Germinal center (tissue), 1 donor: ENCODE measurements at regions not wholly inside any gene's neighbourhood (a gene's known extent, or its start where the extent isn't known, plus 50 kb on each side); places are given as distances from the start of the nearest gene placed in this dataset.
A peak's percentile ranks its signal among the peaks of the same experiment; 100 is the strongest.
"Not testable (repeated sequence)": the region's sequence is repeated elsewhere in the genome, so short reads cannot be mapped to it uniquely, and the experiment has no call there.

ENCODE experiments used
- DNase-seq: peaks from one replicate; pipeline ENCODE4 v3.0.0; 2012; ENCODE audit warnings: mixed read lengths, low spot score

DNA sequence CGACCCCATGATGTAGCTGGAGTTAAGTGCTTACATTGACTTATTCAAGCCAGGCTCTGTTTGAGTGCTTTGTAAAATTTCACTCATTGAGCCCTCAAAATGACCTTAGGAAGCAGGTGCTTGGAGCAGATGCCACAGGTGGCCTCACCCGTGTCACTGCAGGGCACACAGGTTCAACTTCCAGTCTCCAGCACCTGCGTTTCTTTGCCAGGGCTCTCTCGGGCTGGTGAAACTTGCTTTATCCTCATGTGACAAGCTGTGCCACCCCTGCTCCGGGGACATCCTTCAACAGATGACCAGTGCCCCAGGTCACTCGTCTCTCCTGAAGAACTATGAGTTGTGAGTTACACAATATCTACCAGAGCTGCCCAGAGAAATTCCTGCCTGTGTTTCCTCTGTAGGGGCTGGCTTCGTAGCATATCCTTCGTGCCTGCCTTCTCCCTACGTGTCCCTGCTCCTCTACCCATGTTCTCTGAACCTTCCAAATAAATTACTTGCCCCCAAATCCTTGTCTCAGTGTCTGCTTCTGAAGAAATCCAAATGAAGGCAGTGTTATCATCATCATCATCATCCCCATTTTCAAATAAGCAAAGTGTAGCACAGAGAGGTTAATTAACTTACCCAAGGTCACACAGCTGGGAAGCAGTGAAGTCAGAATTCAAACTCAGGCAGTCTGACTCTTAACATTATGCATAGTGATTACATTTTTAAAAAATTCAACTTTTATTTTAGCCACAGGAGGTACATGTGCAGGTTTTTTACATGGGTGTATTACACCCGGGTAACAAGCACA, 352.5 kb downstream of the NPIPA8 start:
- no peak for DNase-seq

DNA sequence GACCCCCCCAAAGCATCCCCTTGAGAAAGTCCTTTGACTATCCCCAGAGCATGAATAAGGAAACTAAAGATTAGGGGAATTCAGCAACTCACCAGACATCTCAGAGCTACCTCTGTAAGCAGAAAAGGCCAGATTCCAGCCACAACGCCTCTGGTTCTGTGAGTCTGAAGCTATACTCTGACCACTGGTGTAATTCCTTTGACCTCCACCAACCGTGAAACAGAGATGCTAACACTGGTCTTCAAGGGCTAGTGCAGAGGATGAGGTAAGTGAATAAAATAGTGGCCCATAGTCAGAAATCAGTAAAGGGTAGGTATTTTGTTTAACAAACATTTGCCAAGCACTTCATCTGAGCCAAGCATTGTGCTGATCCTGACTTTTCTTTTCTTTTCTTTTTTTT, 353.4 kb downstream of the NPIPA8 start:
- DNase-seq = no peak

DNA sequence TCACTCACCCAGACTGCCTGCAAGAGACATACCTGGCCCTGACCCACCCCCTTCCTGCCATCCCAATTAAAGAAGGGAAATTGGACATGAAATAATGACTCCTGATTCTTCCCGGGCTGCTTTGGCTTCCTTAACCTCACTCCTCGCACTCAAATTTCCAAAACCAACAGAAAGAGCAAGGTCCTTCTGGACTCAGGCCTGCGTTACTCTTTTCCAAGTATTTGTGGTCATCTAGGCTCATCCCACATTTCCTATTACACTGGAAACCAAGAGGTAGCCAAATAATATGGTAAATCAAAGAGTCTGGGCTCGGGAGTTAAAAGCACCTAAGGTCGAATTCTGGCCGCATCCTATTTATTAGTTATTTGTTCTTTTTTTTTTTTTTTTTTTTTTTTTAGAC, 359.3 kb downstream of the NPIPA8 start:
- no peak for DNase-seq

DNA sequence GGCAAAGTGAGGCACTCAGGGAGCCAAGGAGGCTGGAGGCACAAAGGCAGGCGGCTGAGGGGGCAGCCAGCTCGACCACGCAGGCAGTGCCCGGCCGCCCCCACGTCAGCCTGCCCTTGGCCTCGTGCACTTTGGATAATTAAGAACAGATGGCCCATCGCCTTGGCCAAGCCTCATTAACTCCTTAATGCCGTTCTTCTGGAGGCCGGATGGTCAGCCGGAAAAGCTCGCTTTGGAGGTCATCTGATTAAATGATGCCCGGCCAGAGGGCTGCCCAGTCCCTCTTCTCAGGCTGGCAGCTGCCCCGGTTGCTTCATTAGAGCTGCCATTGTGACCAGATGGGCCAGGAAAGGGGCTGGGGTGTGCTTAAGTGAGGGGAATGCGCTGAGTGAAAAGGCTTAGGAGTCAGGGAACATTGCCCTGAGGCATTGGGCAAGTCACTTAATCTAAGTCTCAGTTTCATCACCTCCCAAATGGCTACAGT, 364.0 kb downstream of the NPIPA8 start:
- DNase-seq = no peak

DNA sequence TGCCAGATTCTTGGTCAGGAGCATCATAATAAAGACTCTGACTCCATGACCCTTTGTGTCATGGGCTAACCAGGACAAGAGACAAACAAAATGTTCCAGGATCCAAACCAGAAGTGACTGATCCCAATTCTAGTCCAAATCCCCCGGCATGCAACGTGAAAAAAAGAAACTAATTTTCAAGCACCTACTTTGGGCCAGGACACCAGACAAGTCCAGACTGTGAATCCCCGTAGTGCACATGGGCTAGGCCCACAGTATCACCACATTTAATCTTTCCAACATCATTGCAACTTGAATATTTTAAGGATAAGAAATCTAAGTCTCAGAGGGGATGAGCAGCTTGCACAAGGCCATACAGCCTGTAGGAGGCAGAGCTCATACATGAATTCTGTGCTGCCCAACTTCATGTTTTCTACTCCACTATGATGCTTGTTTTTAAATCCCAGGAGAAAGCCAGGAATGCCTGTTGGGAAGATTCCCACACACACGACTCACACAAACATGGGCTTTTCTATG, 365.7 kb downstream of the NPIPA8 start:
- DNase-seq = no peak

DNA sequence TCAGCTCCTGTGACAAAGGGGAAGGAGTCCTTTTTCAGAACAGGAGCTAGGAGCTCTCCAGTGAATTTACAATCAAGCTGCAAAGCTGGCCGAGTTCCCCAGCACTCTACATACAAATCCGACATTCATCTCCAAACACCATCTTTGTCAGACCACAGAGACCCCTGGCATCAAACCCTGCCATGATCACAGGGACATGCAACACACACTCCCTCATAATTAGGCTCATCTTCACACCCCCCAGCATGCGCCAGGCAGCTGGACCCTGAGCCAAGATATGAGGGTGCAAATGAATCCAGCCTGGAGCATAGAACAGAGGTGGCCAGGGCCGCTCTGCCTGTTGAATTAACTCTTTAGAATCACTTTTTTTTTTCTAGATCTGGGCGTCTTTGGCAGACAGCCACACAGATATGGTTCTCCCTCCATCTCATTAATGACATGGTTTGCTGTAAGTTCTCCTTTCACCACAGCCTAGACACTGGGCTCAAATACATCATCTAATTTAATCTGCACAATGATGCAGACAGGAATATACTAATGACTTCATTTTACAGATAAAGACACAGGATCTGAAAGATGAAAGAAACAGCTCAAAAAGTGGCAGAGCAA, 366.3 kb downstream of the NPIPA8 start:
- DNase-seq = no peak

DNA sequence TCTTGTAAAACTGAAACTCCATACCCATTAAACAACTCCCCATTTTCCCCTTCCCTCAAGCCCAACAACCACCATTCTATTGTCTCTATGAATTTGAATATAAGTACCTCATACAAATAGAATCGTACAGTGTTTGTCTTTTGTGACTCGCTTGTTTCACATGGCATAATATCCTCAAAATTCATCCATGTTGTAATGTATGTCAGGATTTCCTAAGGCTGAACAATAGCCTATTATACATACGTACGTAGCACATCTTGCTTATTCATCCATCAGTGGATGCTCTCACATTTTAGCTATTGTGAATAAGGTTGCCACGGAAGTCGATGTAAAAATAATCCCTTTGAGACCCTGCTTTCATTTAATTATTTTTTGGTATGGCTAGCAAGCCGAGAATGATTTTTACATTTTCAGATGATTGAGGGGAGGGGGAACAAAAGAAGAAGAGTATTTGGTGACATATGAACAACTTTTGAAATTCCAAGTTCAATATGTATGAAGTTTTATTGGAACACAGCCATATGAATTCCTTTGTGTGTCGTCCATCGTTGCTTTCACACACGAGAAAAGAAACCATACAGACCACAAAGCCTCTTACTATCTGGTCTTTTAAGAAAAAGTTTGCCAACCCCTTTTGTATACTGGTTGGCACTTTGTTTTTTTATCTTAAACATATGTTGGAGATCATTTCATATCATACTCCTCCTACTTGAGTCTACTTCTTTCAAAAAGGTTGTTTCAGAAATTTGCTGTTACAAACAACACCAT, 371.2 kb downstream of the NPIPA8 start:
- no peak for DNase-seq

DNA sequence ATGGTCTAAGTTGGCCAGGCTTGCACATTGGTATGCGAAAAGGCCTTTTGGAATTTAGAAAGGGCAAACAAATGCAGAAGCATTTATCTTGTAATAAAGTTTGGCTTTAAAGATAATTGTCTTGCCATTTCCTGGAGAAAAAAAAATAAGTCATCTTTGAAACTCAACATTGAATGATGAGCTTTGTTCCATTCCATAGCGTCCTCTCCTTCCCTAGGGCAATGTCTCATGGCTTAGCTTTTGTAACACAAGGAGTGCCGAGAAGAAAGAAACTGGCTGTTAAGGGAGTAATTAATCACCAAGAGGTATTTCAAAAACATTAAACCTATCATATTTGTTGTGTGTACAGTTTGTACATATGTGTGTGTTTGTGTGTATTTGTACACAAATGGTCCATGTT, 372.3 kb downstream of the NPIPA8 start:
- DNase-seq = no peak

DNA sequence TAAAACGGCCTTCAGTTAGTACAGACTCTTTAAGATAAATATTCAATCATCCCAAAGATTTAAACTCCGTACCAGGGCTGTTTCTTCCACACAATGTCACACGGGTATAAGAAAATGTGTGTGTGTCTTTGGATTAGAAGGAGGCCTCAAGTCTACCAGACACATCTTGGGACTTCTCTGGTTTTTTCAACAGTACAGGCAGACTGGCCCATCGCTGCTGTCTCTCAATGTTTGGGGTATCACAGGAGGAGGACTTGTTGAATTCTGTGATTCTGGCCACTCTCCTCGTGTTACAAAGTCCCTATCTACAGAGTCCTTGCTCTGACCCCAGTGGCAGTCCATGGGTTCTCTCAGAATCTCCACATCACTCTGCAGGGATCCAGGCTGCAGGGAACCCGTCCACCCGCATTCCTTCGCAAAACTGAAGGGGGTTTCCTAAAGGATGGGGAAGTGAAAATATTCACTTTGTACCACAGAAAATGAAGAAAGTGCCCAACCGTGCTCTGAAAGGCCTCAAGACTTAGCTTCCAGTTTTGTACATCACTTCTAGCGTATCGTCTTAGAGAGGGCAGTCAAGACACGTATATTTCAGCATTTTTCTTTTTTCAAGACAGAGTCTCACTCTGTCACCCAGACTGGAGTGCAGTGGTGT, 373.2 kb downstream of the NPIPA8 start:
- no peak for DNase-seq

DNA sequence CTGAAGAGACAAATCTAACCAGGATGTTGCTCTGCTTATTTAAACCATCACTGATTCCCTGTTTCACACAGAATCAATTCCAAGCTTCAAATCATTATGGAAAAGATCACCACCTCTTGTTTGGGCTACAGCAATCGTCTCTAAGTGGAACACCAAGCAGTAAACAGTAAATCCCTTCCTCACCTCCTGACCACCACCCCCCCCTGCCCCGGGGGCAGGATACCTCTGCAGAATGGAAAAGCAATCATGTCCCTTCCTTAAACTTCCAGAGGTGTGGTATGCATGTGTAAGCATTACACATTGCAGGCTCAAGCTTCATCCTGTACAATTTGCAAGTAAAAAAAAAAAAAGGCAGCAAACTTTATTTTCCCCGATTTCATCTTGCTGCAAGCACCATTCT, 373.8 kb downstream of the NPIPA8 start:
- DNase-seq = no peak

DNA sequence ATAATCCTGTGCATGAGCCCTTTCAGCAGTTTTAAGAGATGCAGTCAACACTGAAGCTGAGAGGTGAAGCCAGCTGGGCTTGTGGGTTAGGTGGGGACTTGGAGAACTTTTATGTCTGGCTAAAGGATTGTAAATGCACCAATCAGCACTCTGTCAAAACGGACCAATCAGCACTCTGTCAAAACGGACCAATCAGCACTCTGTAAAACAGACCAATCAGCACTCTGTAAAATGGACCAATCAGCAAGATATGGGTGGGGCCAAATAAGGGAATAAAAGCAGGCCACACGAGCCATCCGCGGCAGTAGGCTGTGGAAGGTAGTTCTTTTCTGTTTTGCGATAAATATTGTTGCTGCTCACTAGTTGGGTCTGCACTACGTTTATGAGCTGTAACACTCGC, 374.7 kb downstream of the NPIPA8 start:
- DNase-seq = not testable (repeated sequence)

DNA sequence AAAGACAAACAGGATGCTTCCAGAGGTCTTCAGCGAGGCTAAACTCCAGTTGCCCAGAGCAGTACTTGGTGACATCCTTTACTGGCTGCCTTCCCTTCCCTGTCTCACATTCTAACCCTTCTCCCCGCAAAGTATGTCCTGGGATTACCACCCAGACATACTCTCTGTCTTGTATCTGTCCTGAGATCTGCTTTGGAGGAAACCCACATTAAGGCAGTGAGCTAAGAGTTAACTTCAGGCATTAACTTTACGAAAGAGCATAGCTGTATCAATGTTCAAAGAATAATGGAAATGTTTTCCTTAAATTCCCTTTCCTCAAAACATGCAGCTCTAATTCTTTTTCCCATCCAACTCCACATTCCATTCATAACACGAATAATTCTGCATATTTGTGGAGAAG, 385.2 kb downstream of the NPIPA8 start:
- no peak for DNase-seq

DNA sequence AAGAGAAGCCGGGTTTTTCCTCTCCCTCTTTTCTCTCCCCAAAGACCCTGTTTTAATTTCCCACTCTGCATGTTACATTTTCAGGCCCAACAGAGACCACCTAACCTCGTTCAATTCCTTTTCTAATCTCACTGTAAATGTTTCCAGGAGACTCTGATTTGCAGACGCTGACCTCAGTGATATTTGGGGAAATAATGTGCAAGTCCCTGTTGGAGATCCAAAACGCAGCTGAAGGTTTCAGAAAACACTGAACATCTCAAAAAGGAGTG, 386.6 kb downstream of the NPIPA8 start:
- no peak for DNase-seq

DNA sequence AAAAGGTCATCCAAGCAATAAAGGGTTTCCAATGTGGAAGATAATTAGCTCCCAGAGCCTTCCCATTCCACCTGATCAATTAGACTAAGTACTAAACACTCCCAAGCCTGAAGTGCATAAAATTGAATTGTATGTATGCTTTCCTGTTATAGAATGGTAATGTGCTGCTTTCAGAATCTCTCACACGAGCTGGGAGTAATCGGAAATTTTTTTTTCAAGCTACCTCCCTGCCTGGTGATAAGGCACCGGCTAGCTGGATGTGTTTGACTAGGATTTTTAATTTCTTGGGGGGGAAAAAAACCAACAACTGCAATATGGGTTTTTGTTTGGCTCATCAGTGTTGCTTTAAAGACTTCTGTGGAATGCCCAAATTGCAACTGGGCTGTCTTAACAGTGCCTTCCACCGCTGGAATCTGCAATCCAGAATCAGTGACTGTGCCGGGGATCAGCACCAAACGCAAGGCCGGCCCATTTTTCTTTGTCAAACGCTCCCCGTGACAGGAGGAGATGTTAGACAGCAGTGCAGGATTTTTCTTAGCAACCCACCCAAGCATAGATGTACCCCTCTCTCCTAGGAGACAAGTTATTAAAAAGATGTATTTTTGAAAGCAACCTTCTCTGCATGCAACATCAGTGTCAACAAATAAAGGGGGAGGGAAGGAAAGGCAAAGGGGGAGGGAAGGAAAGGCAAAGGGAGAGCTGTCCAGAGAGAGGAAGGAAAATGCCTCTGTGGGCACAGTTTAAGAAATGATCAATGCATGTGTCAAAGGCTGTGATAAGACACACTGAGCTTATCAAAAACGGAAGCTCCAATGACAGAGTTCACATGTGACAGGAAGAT, 387.2 kb downstream of the NPIPA8 start:
- DNase-seq = no peak

DNA sequence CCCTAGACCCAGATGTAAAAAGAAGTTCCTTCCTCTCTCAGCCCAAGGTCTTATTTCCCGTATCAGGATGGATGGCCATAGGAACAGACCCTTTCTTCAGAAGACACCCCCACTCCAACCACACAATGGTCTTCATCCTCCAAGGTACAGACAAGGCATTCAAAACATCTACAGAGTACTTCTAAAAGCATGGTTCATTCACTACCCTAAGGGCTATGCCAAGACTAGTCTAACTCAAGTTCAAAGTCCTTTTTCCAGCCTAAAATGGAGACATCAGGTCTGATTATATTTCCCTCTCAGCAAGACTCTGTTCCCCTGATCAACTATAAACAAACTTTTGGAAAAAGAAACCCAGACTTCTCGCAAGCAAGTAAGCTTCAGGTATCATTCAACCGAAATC, 388.9 kb downstream of the NPIPA8 start:
- DNase-seq = no peak

DNA sequence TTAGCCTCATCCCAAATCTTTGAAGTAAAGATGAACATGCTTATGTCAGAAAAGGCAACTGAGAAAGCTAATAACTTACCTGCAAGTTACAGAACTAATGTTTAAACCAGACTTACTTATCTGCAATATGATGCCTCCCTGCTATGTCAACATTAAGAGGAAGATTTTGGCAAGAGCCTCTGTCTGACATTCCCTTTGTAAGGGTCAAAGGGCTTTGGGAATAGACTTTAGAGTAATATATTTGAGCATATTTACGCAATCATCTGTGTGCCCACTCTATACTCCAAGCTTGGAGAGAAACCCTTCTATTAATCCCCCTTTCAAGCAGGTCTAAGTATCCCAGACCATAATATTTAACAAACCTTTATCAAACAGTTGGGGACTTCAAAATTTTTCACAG, 389.4 kb downstream of the NPIPA8 start:
- DNase-seq = no peak

DNA sequence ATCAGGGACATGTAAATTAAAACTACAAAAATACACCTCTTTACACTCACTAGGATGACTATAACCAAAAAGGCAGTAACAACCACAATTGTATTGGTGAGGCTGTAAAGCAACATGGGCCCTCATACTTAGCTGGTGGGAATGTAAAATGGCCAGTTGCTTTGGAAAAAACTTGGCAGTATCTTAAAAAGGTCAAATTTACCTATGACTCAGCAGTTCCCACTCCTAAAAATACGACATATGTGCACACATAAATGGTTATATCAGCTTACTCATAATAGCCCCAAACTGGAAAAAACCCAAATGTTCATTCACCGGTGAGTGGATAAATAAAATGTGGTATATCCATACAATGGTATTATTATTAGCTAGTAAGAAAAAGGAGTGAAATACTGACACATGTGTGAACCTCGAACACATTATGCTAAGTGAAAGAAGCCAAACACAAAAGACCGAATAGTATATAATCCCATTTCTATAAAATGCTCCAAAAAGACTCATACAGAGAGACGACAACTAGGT, 391.4 kb downstream of the NPIPA8 start:
- no peak for DNase-seq

DNA sequence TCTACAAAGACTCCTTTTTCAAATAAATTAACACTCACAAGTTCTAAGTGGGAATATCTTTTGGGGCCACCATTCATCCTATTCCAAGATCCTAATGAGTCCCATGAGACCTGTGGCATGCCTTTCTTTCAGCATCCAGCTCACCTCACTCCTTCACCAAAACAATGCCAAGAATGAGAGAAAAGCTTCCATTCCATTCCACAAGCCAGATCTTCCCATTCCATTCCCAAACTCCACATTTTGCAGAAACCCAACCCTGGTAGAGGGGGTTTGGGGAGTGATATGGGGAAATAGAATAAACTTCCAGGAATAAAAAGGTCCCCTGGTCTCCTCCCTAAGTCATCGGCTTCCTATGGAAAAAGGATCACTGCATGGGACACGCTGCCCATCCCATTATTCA, 392.2 kb downstream of the NPIPA8 start:
- no peak for DNase-seq

DNA sequence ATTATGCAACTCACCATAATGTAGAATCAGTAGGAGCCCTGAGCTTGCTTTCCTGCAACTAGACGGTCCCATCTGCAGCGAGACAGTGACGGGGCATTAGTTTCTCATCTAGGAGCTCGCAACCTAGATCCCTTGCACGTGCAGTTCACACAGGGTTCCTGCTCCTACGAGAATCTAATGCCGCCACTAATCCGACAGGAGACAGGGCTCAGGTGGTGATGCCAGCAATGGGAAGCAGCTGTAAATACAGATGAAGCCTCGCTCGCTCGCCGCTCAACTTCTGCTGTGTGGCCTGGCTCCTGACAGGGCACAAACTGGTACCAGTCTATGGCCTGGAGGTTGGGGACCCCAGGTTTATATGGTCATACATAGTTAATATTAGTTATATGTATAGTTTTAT, 394.5 kb downstream of the NPIPA8 start:
- no peak for DNase-seq

DNA sequence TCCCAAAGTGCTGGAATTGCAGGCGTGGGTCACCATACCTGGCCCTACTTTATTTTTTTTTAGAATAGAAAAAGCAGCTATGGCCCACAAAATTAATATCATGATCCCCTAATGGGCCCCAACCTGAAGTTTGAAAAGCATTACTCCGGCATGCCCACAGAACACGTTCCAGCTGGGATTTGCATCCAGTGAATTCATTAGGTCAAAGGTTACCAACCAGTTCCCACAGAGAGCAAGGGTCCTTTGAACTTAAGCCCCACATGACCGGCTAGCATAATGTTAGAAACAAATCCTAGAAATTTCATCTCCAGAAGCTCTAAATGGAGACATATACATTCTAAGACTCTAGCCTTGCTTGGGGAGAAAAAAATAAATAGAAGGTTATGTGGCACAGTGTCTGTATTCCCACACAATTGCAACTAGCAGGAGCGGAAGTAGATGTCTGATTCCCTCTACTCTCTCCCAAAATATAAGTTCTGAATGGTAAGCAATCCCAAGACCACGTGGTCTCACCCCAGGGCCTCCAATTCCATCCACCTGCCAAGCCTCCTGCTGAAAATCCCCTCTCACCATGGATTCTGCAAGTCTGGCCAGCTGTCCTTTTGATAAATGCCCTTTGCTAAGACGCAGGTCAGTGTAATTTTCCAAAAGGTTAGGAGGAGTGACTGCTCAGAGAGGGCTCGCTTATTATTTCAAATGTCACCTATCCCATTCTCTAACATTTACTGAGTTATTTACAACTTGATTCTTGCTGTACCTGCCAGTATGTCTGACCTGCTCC, 395.8 kb downstream of the NPIPA8 start:
- no peak for DNase-seq

DNA sequence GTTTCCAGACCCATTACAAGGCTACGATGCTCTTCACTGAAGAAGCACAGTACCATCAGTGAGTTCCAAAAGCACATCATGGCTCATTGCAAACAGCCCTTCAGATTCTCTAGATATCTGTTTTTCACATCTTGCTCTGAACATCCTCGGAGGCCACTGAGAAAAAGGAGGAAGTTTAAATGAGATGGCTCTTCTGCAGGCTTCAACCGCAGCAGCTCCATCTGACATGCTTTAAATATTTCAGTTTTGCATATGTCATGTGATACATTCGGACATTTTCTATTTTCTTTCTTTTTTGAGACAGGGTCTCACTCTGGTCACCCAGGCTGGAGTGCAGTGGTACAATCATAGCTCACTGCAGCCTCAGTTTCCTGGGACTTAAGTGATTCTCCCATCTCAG, 396.8 kb downstream of the NPIPA8 start:
- DNase-seq = peak; percentile 22
